ENCODE measurements at regions not wholly inside any gene's neighbourhood (a gene's known extent, or its start where the extent isn't known, plus 50 kb on each side); places are given as distances from the start of the nearest gene placed in this dataset.
"Not testable (repeated sequence)": the region's sequence is repeated elsewhere in the genome, so short reads cannot be mapped to it uniquely, and the experiment has no call there.

GRCh38 chrX:139388254-139388653 is 142.3 kb upstream of the F9 start:
- no peaks in the 10 kb centered on the region for H3K9me3 Mint-ChIP-seq
- H3K79me2 ChIP-seq (ENCODE audit: low read depth): no peaks in the 10 kb centered on the region
- no peaks in the 10 kb centered on the region for H3K4me1 ChIP-seq
- no peak for DNase-seq (ENCODE audit: low spot score)
- peaks cover under 1% of the 10 kb centered on the region for H3K27me3 Mint-ChIP-seq (ENCODE audit: insufficient read depth, low read depth)
- H3K4me1 Mint-ChIP-seq: peaks cover 3% of the 10 kb centered on the region
- no peak overlapping the region for H3K4me3 ChIP-seq
- H2AFZ ChIP-seq (replicated peaks): no peak overlapping the region
- no peaks in the 10 kb centered on the region for H3K36me3 Mint-ChIP-seq
- no peak overlapping the region for H3K4me3 Mint-ChIP-seq
- H3K4me2 ChIP-seq: no peak overlapping the region
- no peaks in the 10 kb centered on the region for H3K9me3 ChIP-seq (ENCODE audit: low read depth)
- no peaks in the 10 kb centered on the region for H3K27me3 ChIP-seq
- H3K36me3 ChIP-seq: no peaks in the 10 kb centered on the region
- TF ChIP-seq EZH2 (IDR thresholded peaks at IDR 0.05): no peak
- no peak for TF ChIP-seq EZH2phosphoT487 (IDR thresholded peaks at IDR 0.05)
- no peak for TF ChIP-seq CTCF (IDR thresholded peaks at IDR 0.05)
- H4K20me1 ChIP-seq (ENCODE audit: low read depth): no peaks in the 10 kb centered on the region
- H3F3A ChIP-seq (ENCODE audit: low read depth): no peaks in the 10 kb centered on the region
- no peak overlapping the region for H3K27ac ChIP-seq
- no peak overlapping the region for H3K9ac ChIP-seq
- no peak overlapping the region for H3K27ac Mint-ChIP-seq

- H3K4me1 ChIP-seq: no peaks in the 10 kb centered on the region
- no peaks in the 10 kb centered on the region for H3K79me2 ChIP-seq (ENCODE audit: low read depth)
- no peaks in the 10 kb centered on the region for H3K27me3 ChIP-seq
- H3K4me1 Mint-ChIP-seq: no peaks in the 10 kb centered on the region
- no peak overlapping the region for H3K27ac Mint-ChIP-seq
- no peak overlapping the region for H3K4me3 Mint-ChIP-seq
- H3K9me3 Mint-ChIP-seq: peaks cover 3% of the 10 kb centered on the region
- no peaks in the 10 kb centered on the region for H4K20me1 ChIP-seq (ENCODE audit: low read depth)
- no peaks in the 10 kb centered on the region for H3K36me3 Mint-ChIP-seq
- H3K4me2 ChIP-seq: no peak overlapping the region
- no peaks in the 10 kb centered on the region for H3K9me3 ChIP-seq (ENCODE audit: low read depth)
- no peak overlapping the region for H2AFZ ChIP-seq (replicated peaks)
- H3K4me3 ChIP-seq: no peak overlapping the region
- no peaks in the 10 kb centered on the region for H3F3A ChIP-seq (ENCODE audit: low read depth)
- no peak overlapping the region for H3K27ac ChIP-seq
- TF ChIP-seq EZH2 (IDR thresholded peaks at IDR 0.05) (no peak), EZH2phosphoT487 (IDR thresholded peaks at IDR 0.05) (no peak), CTCF (IDR thresholded peaks at IDR 0.05) (no peak)
- DNase-seq (ENCODE audit: low spot score): no peak
- H3K36me3 ChIP-seq: no peaks in the 10 kb centered on the region
- H3K9ac ChIP-seq: no peak overlapping the region
- no peaks in the 10 kb centered on the region for H3K27me3 Mint-ChIP-seq (ENCODE audit: insufficient read depth, low read depth)
These were observed 148.0 kb upstream of the F9 start for GRCh38 chrX:139382529-139382928.

GRCh38 chrX:139376547-139376946 is 154.0 kb upstream of the F9 start:
- not testable (repeated sequence) for H3K36me3 Mint-ChIP-seq; H3K27me3 Mint-ChIP-seq (ENCODE audit: insufficient read depth, low read depth); H4K20me1 ChIP-seq (ENCODE audit: low read depth); DNase-seq (ENCODE audit: low spot score); H3K79me2 ChIP-seq (ENCODE audit: low read depth); H3F3A ChIP-seq (ENCODE audit: low read depth); H3K27ac Mint-ChIP-seq; H3K27ac ChIP-seq; H3K4me1 ChIP-seq; H3K4me3 ChIP-seq; H3K4me2 ChIP-seq; H3K4me1 Mint-ChIP-seq; H3K27me3 ChIP-seq; H3K9me3 Mint-ChIP-seq; H3K9ac ChIP-seq; H3K4me3 Mint-ChIP-seq; H3K36me3 ChIP-seq; H2AFZ ChIP-seq (replicated peaks); H3K9me3 ChIP-seq (ENCODE audit: low read depth)

- no peaks in the 10 kb centered on the region for H3K36me3 Mint-ChIP-seq
- no peaks in the 10 kb centered on the region for H3K9me3 Mint-ChIP-seq
- no peaks in the 10 kb centered on the region for H3K36me3 ChIP-seq
- no peaks in the 10 kb centered on the region for H3K4me1 Mint-ChIP-seq
- H3K4me3 ChIP-seq: no peak overlapping the region
- H3K27me3 Mint-ChIP-seq (ENCODE audit: insufficient read depth, low read depth): no peaks in the 10 kb centered on the region
- no peaks in the 10 kb centered on the region for H3K79me2 ChIP-seq (ENCODE audit: low read depth)
- DNase-seq (ENCODE audit: low spot score): no peak
- H3K27ac Mint-ChIP-seq: no peak overlapping the region
- no peak overlapping the region for H3K27ac ChIP-seq
- H3K9ac ChIP-seq: no peak overlapping the region
- H3K9me3 ChIP-seq (ENCODE audit: low read depth): no peaks in the 10 kb centered on the region
- TF ChIP-seq EZH2phosphoT487 (IDR thresholded peaks at IDR 0.05) (no peak), CTCF (IDR thresholded peaks at IDR 0.05) (no peak), EZH2 (IDR thresholded peaks at IDR 0.05) (no peak)
- H2AFZ ChIP-seq (replicated peaks): no peak overlapping the region
- no peaks in the 10 kb centered on the region for H3K4me1 ChIP-seq
- no peaks in the 10 kb centered on the region for H3K27me3 ChIP-seq
- H4K20me1 ChIP-seq (ENCODE audit: low read depth): no peaks in the 10 kb centered on the region
- no peaks in the 10 kb centered on the region for H3F3A ChIP-seq (ENCODE audit: low read depth)
- no peak overlapping the region for H3K4me3 Mint-ChIP-seq
- no peak overlapping the region for H3K4me2 ChIP-seq
These were observed 170.2 kb upstream of the F9 start for GRCh38 chrX:139360356-139360755.

GRCh38 chrX:139342594-139342991 is 187.9 kb upstream of the F9 start:
- peak; percentile 64 for DNase-seq (ENCODE audit: low spot score)
- H3K4me2 ChIP-seq: peak overlapping the region; percentile 43
- not testable (repeated sequence) for H3K36me3 Mint-ChIP-seq; H3K27ac ChIP-seq; H3K79me2 ChIP-seq (ENCODE audit: low read depth); H3K4me1 ChIP-seq; H3F3A ChIP-seq (ENCODE audit: low read depth); H3K9ac ChIP-seq; H3K27me3 Mint-ChIP-seq (ENCODE audit: insufficient read depth, low read depth); H3K9me3 ChIP-seq (ENCODE audit: low read depth); H3K9me3 Mint-ChIP-seq; H3K27me3 ChIP-seq; H3K4me3 ChIP-seq; H4K20me1 ChIP-seq (ENCODE audit: low read depth); H3K27ac Mint-ChIP-seq; H3K36me3 ChIP-seq; H2AFZ ChIP-seq (replicated peaks)
- peaks cover 14% of the 10 kb centered on the region for H3K4me1 Mint-ChIP-seq
- peak overlapping the region; percentile 63 for H3K4me3 Mint-ChIP-seq

- Mint-ChIP-seq H3K27ac (peak overlapping the region; percentile 31), H3K4me1 (peaks cover 14% of the 10 kb centered on the region), H3K4me3 (peak overlapping the region; percentile 63)
- H3K4me3 ChIP-seq: peak overlapping the region; percentile 27
- H3K27me3 Mint-ChIP-seq (ENCODE audit: insufficient read depth, low read depth); H3K9ac ChIP-seq; H2AFZ ChIP-seq (replicated peaks); H3K9me3 ChIP-seq (ENCODE audit: low read depth); H3K27me3 ChIP-seq; H3K27ac ChIP-seq; H3K36me3 Mint-ChIP-seq; H3K79me2 ChIP-seq (ENCODE audit: low read depth); DNase-seq (ENCODE audit: low spot score); H3K9me3 Mint-ChIP-seq; H3K36me3 ChIP-seq; H3F3A ChIP-seq (ENCODE audit: low read depth); H3K4me1 ChIP-seq; H4K20me1 ChIP-seq (ENCODE audit: low read depth): not testable (repeated sequence)
- peak overlapping the region; percentile 67 for H3K4me2 ChIP-seq
These were observed 188.5 kb upstream of the F9 start for GRCh38 chrX:139341855-139342593.
